ENCODE measurements at regions not wholly inside any gene's neighbourhood (a gene's known extent, or its start where the extent isn't known, plus 50 kb on each side); places are given as distances from the start of the nearest gene placed in this dataset.

GRCh38 chr3:86175593-86176444, 815.1 kb downstream of the VGLL3 start:
- no peak for DNase-seq (ENCODE audit: low read depth)

DNA sequence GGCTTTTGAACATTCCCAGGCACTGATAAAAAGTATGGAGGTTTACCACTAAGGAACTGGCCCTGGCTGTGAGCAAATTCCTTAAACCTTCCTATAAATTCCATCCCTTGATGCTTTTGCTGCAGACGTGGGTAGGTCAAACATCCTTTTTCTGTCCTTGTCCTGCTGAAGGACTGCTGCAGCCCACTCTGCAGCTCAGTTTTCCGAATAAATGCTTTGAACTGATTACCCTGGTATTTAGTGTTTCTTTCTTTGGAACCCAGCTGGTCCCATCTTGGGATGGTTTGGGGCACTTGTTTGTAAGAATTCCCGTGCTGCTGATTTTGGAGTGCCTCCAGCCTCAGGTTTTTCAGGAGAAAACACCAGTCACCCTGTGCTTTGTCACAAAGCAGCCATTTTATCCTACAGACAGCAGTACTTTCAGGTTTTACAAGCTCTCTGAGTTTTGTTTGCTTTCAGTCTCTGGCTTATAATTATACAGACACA, 815.9 kb downstream of the VGLL3 start:
- no peak for DNase-seq (ENCODE audit: low read depth)

- no peak for DNase-seq (ENCODE audit: low read depth)
These were observed 817.5 kb downstream of the VGLL3 start for GRCh38 chr3:86173401-86173800.

GRCh38 chr3:86168512-86168911, 822.4 kb downstream of the VGLL3 start:
- DNase-seq (ENCODE audit: low read depth), result no peak

DNA sequence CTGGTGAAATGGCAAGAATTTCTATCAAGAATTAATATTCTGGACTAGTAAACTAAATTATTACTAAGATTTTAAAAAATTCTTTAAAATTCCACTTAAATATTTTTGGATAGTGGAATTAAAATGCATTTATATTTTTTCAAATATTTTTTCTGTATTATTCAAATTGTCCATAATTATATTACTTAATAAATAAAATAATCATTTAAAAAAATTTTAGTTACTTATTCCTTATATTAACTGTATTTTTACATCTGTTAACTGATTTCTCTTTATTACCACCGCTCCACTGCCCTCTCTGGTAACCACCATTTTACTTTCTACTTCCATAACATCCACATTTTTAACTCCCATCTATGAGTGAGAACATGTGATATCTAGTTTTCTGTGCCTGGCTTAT, 828.4 kb downstream of the VGLL3 start:
- no peak for DNase-seq (ENCODE audit: low read depth)

- no peak for DNase-seq (ENCODE audit: low read depth)
These were observed 829.5 kb downstream of the VGLL3 start for GRCh38 chr3:86161493-86161892.

DNA sequence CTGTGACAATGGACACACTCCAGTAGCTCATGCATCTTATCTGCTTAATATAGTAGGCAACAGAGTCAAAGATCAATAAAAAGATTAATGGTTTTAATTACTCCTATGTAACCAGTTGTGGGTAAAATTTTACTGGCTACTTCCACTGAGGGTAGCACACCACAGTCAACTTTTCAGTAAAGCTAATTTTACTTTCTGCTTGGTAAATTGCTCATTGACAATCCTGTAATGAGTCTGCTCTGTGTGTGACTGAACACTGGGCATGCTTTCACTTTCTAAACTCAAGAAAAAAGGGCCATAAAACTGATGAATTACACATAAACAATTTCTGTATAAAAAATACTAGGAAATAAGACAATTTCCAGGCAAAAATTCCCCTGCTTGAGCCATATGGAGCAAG, 838.3 kb downstream of the VGLL3 start:
- no peak for DNase-seq (ENCODE audit: low read depth)

GRCh38 chr3:86149054-86149453, 841.9 kb downstream of the VGLL3 start:
- no peak for DNase-seq (ENCODE audit: low read depth)

- DNase-seq (ENCODE audit: low read depth), result no peak
These were observed 843.8 kb downstream of the VGLL3 start for GRCh38 chr3:86147119-86147518.

- no peak for DNase-seq (ENCODE audit: low read depth)
These were observed 864.4 kb downstream of the VGLL3 start for GRCh38 chr3:86126552-86126951.

Measured in GM04504 (cell line).